Breast epithelium (tissue), 4 donors: ENCODE measurements at regions not wholly inside any gene's neighbourhood (a gene's known extent, or its start where the extent isn't known, plus 50 kb on each side); places are given as distances from the start of the nearest gene placed in this dataset.

Experiments
- DNase-seq, 2 donors: peaks; one replicate each; pipeline ENCODE4 v3.0.0-alpha.2; 2019; ENCODE audit warnings: low spot score in 2 of 2
- H3K27ac ChIP-seq, 2 donors: fragments of 200-600 bp; sonication (generic) in 1 of 2; one replicate each; pipeline ENCODE4 v1.5.1; 2016 to 2019; ENCODE audit warnings: mild to moderate bottlenecking in 1 of 2
- H3K27me3 ChIP-seq, 2 donors: fragments of 200-600 bp; sonication (generic) in 1 of 2; one replicate each; pipeline versions ENCODE4 v1.5.1 to v1.6.0; 2017 to 2019; ENCODE audit warnings: control low read depth in 1 of 2, mild to moderate bottlenecking in 1 of 2
- H3K36me3 ChIP-seq: fragments of 200-600 bp; one replicate; pipeline ENCODE4 v1.5.1; 2019
- H3K4me1 ChIP-seq, 2 donors: fragments of 200-600 bp; sonication (generic); one replicate each; pipeline ENCODE4 v1.5.1; 2016 to 2019; ENCODE audit warnings: control low read depth in 1 of 2
- H3K4me3 ChIP-seq, 3 donors: fragments of 200-600 bp; sonication (generic); 1 replicate in 2 of 3; 2 replicates in 1 of 3; pipeline ENCODE4 v1.5.1; 2016 to 2019; ENCODE audit warnings: mild to moderate bottlenecking in 3 of 3, moderate library complexity in 2 of 3
- H3K9me3 ChIP-seq, 2 donors: fragments of 200-600 bp; sonication (generic) in 1 of 2; one replicate each; pipeline ENCODE4 v1.5.1; 2016 to 2019; ENCODE audit warnings: control low read depth in 1 of 2
- POLR2A ChIP-seq: fragments of 450-650 bp; IDR thresholded peaks from one replicate; pipeline ENCODE4 v1.6.1; 2016; ENCODE audit warnings: antibody characterized with exemption, mild to moderate bottlenecking, moderate library complexity
- POLR2AphosphoS5 ChIP-seq, 3 donors: sonication (generic); formaldehyde crosslinking; IDR thresholded peaks; one replicate each; pipeline ENCODE4 v1.6.1; 2017; ENCODE audit warnings: antibody characterized with exemption in 3 of 3
- intact Hi-C: fragments of 100-400 bp; cut with DNase I; formaldehyde crosslinking; loops from one replicate; pipeline ENCODE4 v1.15.1; 2023; ENCODE audit warnings: low total_unique reads
- TF ChIP-seq, protein P1 (sequence below), 3 donors: fragments of 450-650 bp; IDR thresholded peaks; one replicate each; pipeline ENCODE4 v1.5.1; 2016 to 2017; ENCODE audit warnings: antibody characterized with exemption in 3 of 3, mild to moderate bottlenecking in 3 of 3, moderate library complexity in 3 of 3

DNA sequence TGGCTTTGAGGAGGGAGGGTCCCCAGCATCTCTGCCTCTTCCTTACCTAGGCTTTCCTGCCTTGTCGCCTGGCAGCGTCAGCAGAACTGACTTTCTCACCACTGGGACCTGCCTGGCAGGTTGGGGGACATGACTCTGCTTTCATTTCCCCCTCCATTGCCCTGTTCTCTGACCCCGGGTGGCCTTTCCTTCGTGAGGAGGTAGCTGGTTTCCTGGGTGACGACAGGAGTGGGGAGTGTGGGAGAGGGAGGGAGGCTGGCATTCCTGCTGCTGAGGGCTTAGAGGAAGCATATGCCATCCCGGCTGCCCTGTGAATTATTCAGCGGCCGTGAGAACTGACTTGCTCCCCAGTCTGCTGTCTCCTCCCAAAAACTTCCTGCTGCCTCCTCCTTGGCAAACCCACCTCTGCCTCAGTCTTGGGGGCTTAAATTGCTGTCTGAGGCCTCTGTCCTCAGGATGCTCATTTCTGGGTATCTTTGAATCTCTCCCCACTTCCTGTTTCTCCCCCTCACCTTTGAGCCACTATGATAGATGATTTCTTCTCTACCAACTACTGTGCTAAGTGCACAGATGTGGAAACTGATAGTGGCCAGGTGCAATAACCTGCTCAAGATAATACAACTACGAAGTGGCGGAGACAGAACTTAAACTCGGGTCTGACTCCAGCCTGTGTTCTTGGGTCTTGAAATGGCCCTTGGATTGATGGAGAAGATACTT, 182.0 kb upstream of the CSF3R start:
- Histone ChIP-seq H3K36me3 (no peaks in the 10 kb centered on the region), H3K9me3 (no peaks in the 10 kb centered on the region), H3K27ac (no peak overlapping the region), H3K4me1 (no peaks in the 10 kb centered on the region), H3K27me3 (peaks cover 0 to 2% of the 10 kb centered on the region in 2 donors), H3K4me3 (no peak overlapping the region)
- no peak for DNase-seq
- intact Hi-C loops: no loop called here
- TF ChIP-seq POLR2AphosphoS5 (IDR thresholded peaks at IDR 0.05) (no peak), POLR2A (no peak)
- TF ChIP-seq, protein P1, sequence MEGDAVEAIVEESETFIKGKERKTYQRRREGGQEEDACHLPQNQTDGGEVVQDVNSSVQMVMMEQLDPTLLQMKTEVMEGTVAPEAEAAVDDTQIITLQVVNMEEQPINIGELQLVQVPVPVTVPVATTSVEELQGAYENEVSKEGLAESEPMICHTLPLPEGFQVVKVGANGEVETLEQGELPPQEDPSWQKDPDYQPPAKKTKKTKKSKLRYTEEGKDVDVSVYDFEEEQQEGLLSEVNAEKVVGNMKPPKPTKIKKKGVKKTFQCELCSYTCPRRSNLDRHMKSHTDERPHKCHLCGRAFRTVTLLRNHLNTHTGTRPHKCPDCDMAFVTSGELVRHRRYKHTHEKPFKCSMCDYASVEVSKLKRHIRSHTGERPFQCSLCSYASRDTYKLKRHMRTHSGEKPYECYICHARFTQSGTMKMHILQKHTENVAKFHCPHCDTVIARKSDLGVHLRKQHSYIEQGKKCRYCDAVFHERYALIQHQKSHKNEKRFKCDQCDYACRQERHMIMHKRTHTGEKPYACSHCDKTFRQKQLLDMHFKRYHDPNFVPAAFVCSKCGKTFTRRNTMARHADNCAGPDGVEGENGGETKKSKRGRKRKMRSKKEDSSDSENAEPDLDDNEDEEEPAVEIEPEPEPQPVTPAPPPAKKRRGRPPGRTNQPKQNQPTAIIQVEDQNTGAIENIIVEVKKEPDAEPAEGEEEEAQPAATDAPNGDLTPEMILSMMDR (IDR thresholded peaks at IDR 0.05): no peak

- no peaks in the 10 kb centered on the region for H3K36me3 ChIP-seq
- TF ChIP-seq, protein P1 (IDR thresholded peaks at IDR 0.05): no peak
- no peak for TF ChIP-seq POLR2A
- no peak for TF ChIP-seq POLR2AphosphoS5 (IDR thresholded peaks at IDR 0.05)
- H3K4me3 ChIP-seq: no peak overlapping the region
- H3K27me3 ChIP-seq: peaks cover 0 to 8% of the 10 kb centered on the region in 2 donors
- no peaks in the 10 kb centered on the region for H3K9me3 ChIP-seq
- intact Hi-C loops: no loop called here
- no peaks in the 10 kb centered on the region for H3K4me1 ChIP-seq
- DNase-seq: no peak
- no peak overlapping the region for H3K27ac ChIP-seq
Observed at GRCh38 chr1:36663772-36664430, 181.2 kb upstream of the CSF3R start.

DNA sequence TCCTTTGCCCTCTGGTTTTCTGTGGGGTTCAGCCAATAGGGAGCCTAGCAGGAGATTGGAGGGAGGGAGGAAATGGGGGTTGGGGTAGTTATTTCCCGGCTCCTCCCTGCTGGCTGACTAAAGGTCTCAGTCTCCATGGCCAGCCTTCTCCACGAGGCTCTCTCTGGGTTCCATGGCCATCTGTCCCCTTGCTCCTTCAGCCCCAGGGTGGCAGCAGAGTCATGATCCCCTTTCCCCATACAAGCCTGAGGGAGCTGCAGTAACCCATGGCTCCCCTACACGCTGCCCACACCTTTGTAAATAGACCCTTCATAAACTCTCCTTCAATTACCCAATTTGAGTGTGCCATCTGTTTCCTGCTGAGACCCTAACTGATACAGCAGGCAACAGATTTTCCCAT, 176.1 kb upstream of the CSF3R start:
- intact Hi-C loops: no loop called here
- Histone ChIP-seq H3K27me3 (peaks cover 0 to 8% of the 10 kb centered on the region in 2 donors), H3K27ac (no peak overlapping the region), H3K9me3 (no peaks in the 10 kb centered on the region), H3K4me3 (no peak overlapping the region), H3K36me3 (no peaks in the 10 kb centered on the region), H3K4me1 (peaks cover 0 to 5% of the 10 kb centered on the region in 2 donors)
- TF ChIP-seq POLR2A (no peak), POLR2AphosphoS5 (IDR thresholded peaks at IDR 0.05) (no peak)
- TF ChIP-seq, protein P1 (IDR thresholded peaks at IDR 0.05): no peak
- DNase-seq: no peak

GRCh38 chr1:36657826-36658225, 175.1 kb upstream of the CSF3R start:
- intact Hi-C loops: no loop called here
- Histone ChIP-seq H3K27ac (no peak overlapping the region), H3K4me1 (peaks cover 0 to 5% of the 10 kb centered on the region in 2 donors), H3K27me3 (peaks cover 0 to 8% of the 10 kb centered on the region in 2 donors), H3K36me3 (no peaks in the 10 kb centered on the region), H3K9me3 (no peaks in the 10 kb centered on the region), H3K4me3 (no peak overlapping the region)
- TF ChIP-seq POLR2A (no peak), POLR2AphosphoS5 (IDR thresholded peaks at IDR 0.05) (no peak)
- TF ChIP-seq, protein P1 (IDR thresholded peaks at IDR 0.05): no peak
- no peak for DNase-seq

- Histone ChIP-seq H3K4me1 (peaks cover 0 to 5% of the 10 kb centered on the region in 2 donors), H3K9me3 (no peaks in the 10 kb centered on the region), H3K27me3 (peaks cover 0 to 8% of the 10 kb centered on the region in 2 donors), H3K27ac (no peak overlapping the region), H3K36me3 (no peaks in the 10 kb centered on the region), H3K4me3 (no peak overlapping the region)
- TF ChIP-seq POLR2AphosphoS5 (IDR thresholded peaks at IDR 0.05): no peak
- TF ChIP-seq, protein P1 (IDR thresholded peaks at IDR 0.05): no peak
- TF ChIP-seq POLR2A: no peak
- no peak for DNase-seq
- intact Hi-C loops: no loop called here
Observed at GRCh38 chr1:36656838-36657237, 174.1 kb upstream of the CSF3R start.
